GM23338 (cell line): ENCODE measurements at regions not wholly inside any gene's neighbourhood (a gene's known extent, or its start where the extent isn't known, plus 50 kb on each side); places are given as distances from the start of the nearest gene placed in this dataset.
A peak's percentile ranks its signal among the peaks of the same experiment; 100 is the strongest.

Experiments
- ATAC-seq: fragments of 200-7000 bp; cut with Tn5 transposase; 3 replicates; pipeline ENCODE4 v1.9.1; 2020
- DNase-seq: peaks from one replicate; pipeline ENCODE4 v3.0.0-alpha.2; 2015; ENCODE audit warnings: low spot score
- H2AFZ ChIP-seq: fragments of 200-600 bp; sonication (generic); 2 replicates; pipeline ENCODE4 v1.8.0; 2016; ENCODE audit warnings: antibody characterized with exemption, mild to moderate bottlenecking, moderate library complexity
- H3F3A ChIP-seq: fragments of 200-600 bp; sonication (generic); replicated peaks from 2 replicates; pipeline ENCODE4 v1.8.0; 2017; ENCODE audit warnings: antibody characterized with exemption, mixed run types, low read depth
- H3K27ac ChIP-seq: fragments of 200-600 bp; sonication (generic); 2 replicates; pipeline ENCODE4 v1.6.1; 2016; ENCODE audit warnings: low read depth
- H3K27me3 ChIP-seq: fragments of 200-600 bp; sonication (generic); 2 replicates; pipeline ENCODE4 v1.8.0; 2016; ENCODE audit warnings: mild to moderate bottlenecking, mixed run types, moderate library complexity; ENCODE audit not compliant: insufficient read depth
- H3K36me3 ChIP-seq: fragments of 200-600 bp; sonication (generic); 2 replicates; pipeline ENCODE4 v1.8.0; 2016; ENCODE audit warnings: mild to moderate bottlenecking; ENCODE audit not compliant: insufficient read depth
- H3K4me1 ChIP-seq: fragments of 200-600 bp; sonication (generic); 2 replicates; pipeline ENCODE4 v1.8.0; 2016; ENCODE audit warnings: mild to moderate bottlenecking, moderate library complexity; ENCODE audit not compliant: insufficient read depth
- H3K4me2 ChIP-seq: fragments of 200-600 bp; sonication (generic); 2 replicates; pipeline ENCODE4 v1.7.1; 2017; ENCODE audit warnings: mixed run types
- H3K4me3 ChIP-seq: fragments of 200-600 bp; sonication (generic); 2 replicates; pipeline ENCODE4 v1.6.1; 2016; ENCODE audit warnings: mixed run types
- H3K79me2 ChIP-seq: fragments of 200-600 bp; sonication (generic); replicated peaks from 2 replicates; pipeline ENCODE4 v1.8.0; 2017; ENCODE audit warnings: mild to moderate bottlenecking; ENCODE audit not compliant: insufficient read depth
- H3K9me2 ChIP-seq: fragments of 200-600 bp; sonication (generic); 2 replicates; pipeline ENCODE4 v1.8.0; 2017; ENCODE audit not compliant: insufficient read depth
- H4K20me1 ChIP-seq: fragments of 200-600 bp; sonication (generic); replicated peaks from 2 replicates; pipeline ENCODE4 v1.8.0; 2017; ENCODE audit warnings: mild to moderate bottlenecking; ENCODE audit not compliant: insufficient read depth
- H3K27ac Mint-ChIP-seq: 2 replicates; pipeline ENCODE4 v1.8.0; 2020; ENCODE audit warnings: inconsistent platforms, mild to moderate bottlenecking, moderate library complexity, mixed read lengths
- H3K27me3 Mint-ChIP-seq: 3 replicates; pipeline ENCODE4 v1.8.0; 2022; ENCODE audit warnings: low read depth, mild to moderate bottlenecking, moderate library complexity, mixed read lengths, inconsistent platforms; ENCODE audit not compliant: insufficient read depth, poor library complexity
- H3K36me3 Mint-ChIP-seq: 3 replicates; pipeline ENCODE4 v1.8.0; 2021; ENCODE audit warnings: low read depth, mild to moderate bottlenecking, inconsistent platforms, moderate library complexity, mixed read lengths
- H3K4me1 Mint-ChIP-seq: 3 replicates; pipeline ENCODE4 v1.8.0; 2020; ENCODE audit warnings: mild to moderate bottlenecking, inconsistent platforms, mixed read lengths
- H3K4me3 Mint-ChIP-seq: 3 replicates; pipeline ENCODE4 v1.8.0; 2021; ENCODE audit warnings: moderate library complexity, mild to moderate bottlenecking, inconsistent platforms, mixed read lengths
- H3K9me3 Mint-ChIP-seq: 3 replicates; pipeline ENCODE4 v1.8.0; 2020; ENCODE audit warnings: moderate library complexity, mild to moderate bottlenecking, inconsistent platforms, mixed read lengths
- CTCF ChIP-seq, 2 experiments: fragments of 200-600 bp in 1 of 2; sonication (generic) in 1 of 2; conservative IDR thresholded peaks; 2 replicates each; pipeline versions ENCODE4 v1.5.1 to v1.6.1; 2016 to 2017; ENCODE audit warnings: antibody characterized with exemption in 2 of 2, low read depth in 2 of 2, mild to moderate bottlenecking in 2 of 2, moderate library complexity in 1 of 2
- ETS1 ChIP-seq: IDR thresholded peaks from 2 replicates; pipeline ENCODE4 v1.6.1; 2016; ENCODE audit warnings: antibody characterized with exemption
- EZH2phosphoT487 ChIP-seq: fragments of 200-600 bp; sonication (generic); IDR thresholded peaks from one replicate; pipeline ENCODE4 v1.8.1; 2018; ENCODE audit warnings: antibody characterized with exemption; ENCODE audit not compliant: unreplicated experiment
- NANOG ChIP-seq: IDR thresholded peaks from 2 replicates; pipeline ENCODE4 v1.6.1; 2016; ENCODE audit warnings: antibody characterized with exemption, borderline replicate concordance
- REST ChIP-seq: IDR thresholded peaks from one replicate; pipeline ENCODE4 v1.6.1; 2018; ENCODE audit warnings: antibody characterized with exemption; ENCODE audit not compliant: unreplicated experiment
- STAT1 ChIP-seq: IDR thresholded peaks from one replicate; pipeline ENCODE4 v1.6.1; 2016; ENCODE audit warnings: antibody characterized with exemption; ENCODE audit not compliant: unreplicated experiment
- ZNF114 ChIP-seq: fragments of 250-450 bp; sonication (Bioruptor Pico); IDR thresholded peaks from 2 replicates; pipeline ENCODE4 v1.5.0; 2020; ENCODE audit warnings: mild to moderate bottlenecking, moderate library complexity

- TF ChIP-seq ETS1 = no peak
- TF ChIP-seq NANOG = no peak
These were observed 908.5 kb upstream of the CNTNAP5 start (continued) for GRCh38 chr2:123116595-123116994.

GRCh38 chr2:123127236-123127635 lies 897.9 kb upstream of the CNTNAP5 start:
- DNase-seq (no peak), ATAC-seq (no peak)
- Histone ChIP-seq H2AFZ (peak overlapping the region; percentile 34; the same call in 1 of the 2 replicates), H3K4me2 (no peak overlapping the region), H3K4me1 (no peaks in the 10 kb centered on the region), H3K79me2 (no peaks in the 10 kb centered on the region), H4K20me1 (no peaks in the 10 kb centered on the region), H3F3A (no peaks in the 10 kb centered on the region), H3K4me3 (no peak overlapping the region), H3K9me2 (peaks cover 3% of the 10 kb centered on the region; the same call in 1 of the 2 replicates), H3K36me3 (no peaks in the 10 kb centered on the region), H3K27ac (no peak overlapping the region), H3K27me3 (no peaks in the 10 kb centered on the region)
- H3K27ac Mint-ChIP-seq = no peak overlapping the region
- H3K4me3 Mint-ChIP-seq = no peak overlapping the region
- H3K27me3 Mint-ChIP-seq = peaks cover 4% of the 10 kb centered on the region
- H3K9me3 Mint-ChIP-seq = peaks cover 10% of the 10 kb centered on the region; the same call in 2 of the 3 replicates
- TF ChIP-seq NANOG (no peak), EZH2phosphoT487 (no peak), STAT1 (no peak)
- peaks cover 4% of the 10 kb centered on the region for H3K36me3 Mint-ChIP-seq
- no peaks in the 10 kb centered on the region for H3K4me1 Mint-ChIP-seq

- Histone ChIP-seq H3K27me3 (no peaks in the 10 kb centered on the region), H3K4me2 (no peak overlapping the region), H4K20me1 (no peaks in the 10 kb centered on the region), H3K36me3 (no peaks in the 10 kb centered on the region), H3K4me1 (no peaks in the 10 kb centered on the region), H3K79me2 (no peaks in the 10 kb centered on the region), H3K9me2 (peaks cover 3% of the 10 kb centered on the region; the same call in 1 of the 2 replicates), H3K27ac (no peak overlapping the region), H3K4me3 (no peak overlapping the region), H3F3A (no peaks in the 10 kb centered on the region), H2AFZ (peak overlapping the region; percentile 88)
- DNase-seq (no peak), ATAC-seq (no peak)
- peaks cover 7% of the 10 kb centered on the region for H3K36me3 Mint-ChIP-seq
- peaks cover 7% of the 10 kb centered on the region for H3K27me3 Mint-ChIP-seq
- H3K4me3 Mint-ChIP-seq = no peak overlapping the region
- H3K27ac Mint-ChIP-seq = no peak overlapping the region
- no peaks in the 10 kb centered on the region for H3K4me1 Mint-ChIP-seq
- peaks cover 10% of the 10 kb centered on the region for H3K9me3 Mint-ChIP-seq
- TF ChIP-seq REST (no peak), NANOG (no peak), ZNF114 (CRISPR knock-in tag) (no peak), CTCF (conservative IDR thresholded peaks at IDR 0.05; ENCODE audit: low read depth in 2 of 2) (no peak), ETS1 (no peak)
These were observed 896.1 kb upstream of the CNTNAP5 start for GRCh38 chr2:123128951-123129350.
